ENCODE measurements at regions not wholly inside any gene's neighbourhood (a gene's known extent, or its start where the extent isn't known, plus 50 kb on each side); places are given as distances from the start of the nearest gene placed in this dataset.

- DNase-seq = peak; percentile 98
Observed at GRCh38 chr2:173590276-173590861, 235.7 kb downstream of the CDCA7 start.

- no peak for DNase-seq
Observed at GRCh38 chr2:173593109-173593508, 238.4 kb downstream of the CDCA7 start.

GRCh38 chr2:173596244-173596643 lies 241.6 kb downstream of the CDCA7 start:
- DNase-seq = no peak

- DNase-seq = no peak
Observed at GRCh38 chr2:173598525-173598924, 243.9 kb downstream of the CDCA7 start.

- peak; percentile 24 for DNase-seq
Observed at GRCh38 chr2:173599821-173600359, 245.2 kb downstream of the CDCA7 start.

GRCh38 chr2:173602153-173602795 lies 247.6 kb downstream of the CDCA7 start:
- DNase-seq = no peak

- no peak for DNase-seq
Observed at GRCh38 chr2:173605994-173606393, 251.3 kb downstream of the CDCA7 start.

- DNase-seq = no peak
Observed at GRCh38 chr2:173606619-173607248, 252.1 kb downstream of the CDCA7 start.

- DNase-seq = no peak
Observed at GRCh38 chr2:173607606-173608311, 253.1 kb downstream of the CDCA7 start.

GRCh38 chr2:173611121-173611520 lies 256.4 kb downstream of the CDCA7 start:
- DNase-seq = no peak

- DNase-seq = no peak
Observed at GRCh38 chr2:173612354-173612753, 257.7 kb downstream of the CDCA7 start.

GRCh38 chr2:173613386-173613785 lies 258.7 kb downstream of the CDCA7 start:
- no peak for DNase-seq

- DNase-seq = no peak
Observed at GRCh38 chr2:173614265-173614930, 259.7 kb downstream of the CDCA7 start.

- DNase-seq = no peak
Observed at GRCh38 chr2:173623438-173624319, 269.0 kb downstream of the CDCA7 start.

GRCh38 chr2:173625315-173625714 lies 270.6 kb downstream of the CDCA7 start:
- DNase-seq = no peak

GRCh38 chr2:173629076-173629475 lies 274.4 kb downstream of the CDCA7 start:
- no peak for DNase-seq

GRCh38 chr2:173630425-173631126 lies 275.9 kb downstream of the CDCA7 start:
- DNase-seq = no peak

- DNase-seq = peak; percentile 92
Observed at GRCh38 chr2:173631127-173631460, 276.4 kb downstream of the CDCA7 start.

GRCh38 chr2:173644146-173644545 lies 289.5 kb downstream of the CDCA7 start:
- peak; percentile 90 for DNase-seq

GRCh38 chr2:173647681-173648311 lies 293.1 kb downstream of the CDCA7 start:
- peak; percentile 34 for DNase-seq

- no peak for DNase-seq
Observed at GRCh38 chr2:173648816-173649215, 294.1 kb downstream of the CDCA7 start.
